Activated CD8-positive, alpha-beta memory T cell treated with anti-CD3 and anti-CD28 coated beads for 48 hours (primary cell): ENCODE measurements at regions not wholly inside any gene's neighbourhood (a gene's known extent, or its start where the extent isn't known, plus 50 kb on each side); places are given as distances from the start of the nearest gene placed in this dataset.

Experiments
- DNase-seq, 3 experiments: peaks; one replicate each; pipeline ENCODE4 v3.0.0-alpha.2; 2020; ENCODE audit warnings: low read depth in 2 of 3, low spot score in 2 of 3

GRCh38 chr9:109830545-109830944 is 50.5 kb downstream of the PALM2AKAP2 start:
- no peak for DNase-seq

- no peak for DNase-seq
Measured at GRCh38 chr9:109831998-109832658, 52.1 kb downstream of the PALM2AKAP2 start.

GRCh38 chr9:109834855-109835254 is 54.9 kb downstream of the PALM2AKAP2 start:
- DNase-seq: no peak

- DNase-seq: no peak
Measured at GRCh38 chr9:109843641-109844040, 63.6 kb downstream of the PALM2AKAP2 start.

- DNase-seq: no peak
Measured at GRCh38 chr9:109845226-109845625, 65.2 kb downstream of the PALM2AKAP2 start.

- no peak for DNase-seq
Measured at GRCh38 chr9:109846776-109847175, 66.8 kb downstream of the PALM2AKAP2 start.

GRCh38 chr9:109852556-109852955 is 72.6 kb downstream of the PALM2AKAP2 start:
- DNase-seq: no peak

GRCh38 chr9:109855540-109855939 is 75.5 kb downstream of the PALM2AKAP2 start:
- DNase-seq: no peak

GRCh38 chr9:109856785-109857184 is 76.8 kb downstream of the PALM2AKAP2 start:
- DNase-seq: no peak

- DNase-seq: no peak
Measured at GRCh38 chr9:109857336-109857735, 77.3 kb downstream of the PALM2AKAP2 start.

- DNase-seq: no peak
Measured at GRCh38 chr9:109859447-109859846, 79.4 kb downstream of the PALM2AKAP2 start.

GRCh38 chr9:109860521-109860920 is 80.5 kb downstream of the PALM2AKAP2 start:
- no peak for DNase-seq

GRCh38 chr9:109861499-109861898 is 81.5 kb downstream of the PALM2AKAP2 start:
- DNase-seq: no peak

- no peak for DNase-seq
Measured at GRCh38 chr9:109861918-109862317, 81.9 kb downstream of the PALM2AKAP2 start.

GRCh38 chr9:109862452-109862851 is 82.5 kb downstream of the PALM2AKAP2 start:
- no peak for DNase-seq

- no peak for DNase-seq
Measured at GRCh38 chr9:109863961-109864360, 84.0 kb downstream of the PALM2AKAP2 start.

GRCh38 chr9:109865521-109865920 is 85.5 kb downstream of the PALM2AKAP2 start:
- DNase-seq: no peak

- DNase-seq: no peak
Measured at GRCh38 chr9:109868207-109868606, 88.2 kb downstream of the PALM2AKAP2 start.

- no peak for DNase-seq
Measured at GRCh38 chr9:109868722-109869121, 88.7 kb downstream of the PALM2AKAP2 start.

GRCh38 chr9:109870365-109870764 is 90.4 kb downstream of the PALM2AKAP2 start:
- no peak for DNase-seq

- no peak for DNase-seq
Measured at GRCh38 chr9:109872901-109873300, 92.9 kb downstream of the PALM2AKAP2 start.

GRCh38 chr9:109875495-109876129 is 95.6 kb downstream of the PALM2AKAP2 start:
- no peak for DNase-seq
